ENCODE measurements at regions not wholly inside any gene's neighbourhood (a gene's known extent, or its start where the extent isn't known, plus 50 kb on each side); places are given as distances from the start of the nearest gene placed in this dataset.
"Not testable (repeated sequence)": the region's sequence is repeated elsewhere in the genome, so short reads cannot be mapped to it uniquely, and the experiment has no call there.

- no peak for DNase-seq (ENCODE audit: low spot score in 2 of 2)
- WGBS, 2 donors = 82 to 98% methylated on average over 5 of the region's 5 CpGs
- Histone ChIP-seq H3K27ac (no peak overlapping the region), H3K27me3 (no peaks in the 10 kb centered on the region), H3K4me3 (no peak overlapping the region), H3K36me3 (no peaks in the 10 kb centered on the region), H3K4me1 (peaks cover 0 to 19% (median 7%) of the 10 kb centered on the region in 4 donors), H3K9me3 (no peaks in the 10 kb centered on the region)
- no peak for TF ChIP-seq POLR2A (IDR thresholded peaks at IDR 0.05)
- TF ChIP-seq CTCF (IDR thresholded peaks at IDR 0.05) = no peak
- TF ChIP-seq EP300 (IDR thresholded peaks at IDR 0.05) = no peak
Measured at GRCh38 chr20:53776858-53777257, 183.2 kb upstream of the ZNF217 start.

- DNase-seq (ENCODE audit: low spot score in 2 of 2) = no peak
- Histone ChIP-seq H3K27ac (peak overlapping the region in 2 of 4 donors; percentile 54 to 80), H3K9me3 (no peaks in the 10 kb centered on the region)
Measured at GRCh38 chr20:53774461-53775203, 181.0 kb upstream of the ZNF217 start.

GRCh38 chr20:53773792-53774401 is 180.3 kb upstream of the ZNF217 start:
- no peak for DNase-seq (ENCODE audit: low spot score in 2 of 2)
- no peaks in the 10 kb centered on the region for H3K27me3 ChIP-seq
- no peak overlapping the region for H3K4me3 ChIP-seq
- WGBS, 2 donors = 10 to 16% methylated on average over 1 of the region's 1 CpG
- TF ChIP-seq CTCF (IDR thresholded peaks at IDR 0.05) (no peak), POLR2A (IDR thresholded peaks at IDR 0.05) (no peak), EP300 (IDR thresholded peaks at IDR 0.05) (no peak)
- H3K36me3 ChIP-seq = no peaks in the 10 kb centered on the region
- H3K27ac ChIP-seq = peak overlapping the region in 2 of 4 donors; percentile 54 to 80
- peaks cover 0 to 24% (median 7%) of the 10 kb centered on the region in 4 donors for H3K4me1 ChIP-seq
- no peaks in the 10 kb centered on the region for H3K9me3 ChIP-seq

More at GRCh38 chr20:53774461-53775203, 181.0 kb upstream of the ZNF217 start:
- Histone ChIP-seq H3K4me3 (no peak overlapping the region), H3K36me3 (no peaks in the 10 kb centered on the region), H3K27me3 (no peaks in the 10 kb centered on the region), H3K4me1 (peaks cover 0 to 19% (median 7%) of the 10 kb centered on the region in 4 donors)
- TF ChIP-seq CTCF (IDR thresholded peaks at IDR 0.05) (no peak), POLR2A (IDR thresholded peaks at IDR 0.05) (no peak), EP300 (IDR thresholded peaks at IDR 0.05) (no peak)
- WGBS, 2 donors = 44 to 49% methylated on average over 9 of the region's 9 CpGs

GRCh38 chr20:53773066-53773791 is 179.6 kb upstream of the ZNF217 start:
- not testable (repeated sequence) for H3K27me3 ChIP-seq; H3K4me3 ChIP-seq; H3K36me3 ChIP-seq; H3K9me3 ChIP-seq; DNase-seq (ENCODE audit: low spot score in 2 of 2)
- peak overlapping the region in 2 of 4 donors; percentile 54 to 80 for H3K27ac ChIP-seq
- 77 to 79% methylated on average over 10 of the region's 10 CpGs for WGBS, 2 donors
- H3K4me1 ChIP-seq = peaks cover 0 to 25% (median 7%) of the 10 kb centered on the region in 4 donors

GRCh38 chr20:53769041-53769440 is 175.4 kb upstream of the ZNF217 start:
- H3K9me3 ChIP-seq = no peaks in the 10 kb centered on the region
- no peaks in the 10 kb centered on the region for H3K27me3 ChIP-seq
- 36 to 48% methylated on average over 5 of the region's 5 CpGs for WGBS, 2 donors
- H3K4me3 ChIP-seq = no peak overlapping the region
- no peak overlapping the region for H3K27ac ChIP-seq
- TF ChIP-seq EP300 (IDR thresholded peaks at IDR 0.05) (no peak), CTCF (IDR thresholded peaks at IDR 0.05) (no peak), POLR2A (IDR thresholded peaks at IDR 0.05) (no peak)
- no peaks in the 10 kb centered on the region for H3K36me3 ChIP-seq
- H3K4me1 ChIP-seq = peaks cover 0 to 22% (median 6%) of the 10 kb centered on the region in 4 donors
- DNase-seq (ENCODE audit: low spot score in 2 of 2) = no peak
